ENCODE measurements at regions not wholly inside any gene's neighbourhood (a gene's known extent, or its start where the extent isn't known, plus 50 kb on each side); places are given as distances from the start of the nearest gene placed in this dataset.

DNA sequence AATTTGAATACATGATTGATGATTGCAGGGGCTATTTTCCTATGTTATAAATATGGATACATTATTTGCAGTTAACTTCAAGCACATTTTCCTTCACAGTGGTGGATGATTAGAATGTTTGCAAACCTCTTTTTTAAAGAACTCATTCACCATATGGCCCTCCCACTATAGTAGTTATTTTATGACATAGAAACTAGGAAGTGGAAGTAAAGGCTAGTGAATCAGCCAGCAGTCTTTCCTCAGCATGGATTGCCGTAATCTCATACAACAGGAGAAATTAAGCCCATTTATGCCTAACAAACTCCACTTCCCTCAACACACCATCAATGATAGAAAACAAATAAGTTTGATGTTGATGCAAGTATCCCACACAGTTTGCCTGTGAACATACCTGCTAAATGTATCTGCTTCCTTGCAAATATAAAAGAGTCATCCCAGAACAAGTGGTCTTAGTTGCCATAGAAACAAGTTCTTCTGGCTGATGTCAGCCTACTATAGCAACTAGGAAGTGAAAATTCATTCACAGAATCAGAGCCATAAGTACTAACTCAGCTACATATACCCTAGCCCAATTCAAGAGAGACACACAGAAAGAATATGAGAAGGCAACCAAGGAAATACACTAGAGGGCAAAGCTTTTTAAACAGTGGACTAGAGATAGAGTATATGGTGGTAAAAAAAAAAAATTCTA, 100.9 kb upstream of the RADX start:
- ChIA-PET POLR2A (interaction anchor here (0.7 kb wide), 1 partner anchor 16 kb away, joined by 3 read pairs; no protein-coding TSS in a partner anchor), CTCF (no interaction called here)
- H3K9me3 ChIP-seq (ENCODE audit: control insufficient read depth, insufficient read depth, low read depth, low read length), result no peaks in the 10 kb centered on the region
- DNase-seq (ENCODE audit: low read depth, low spot score) (no peak), ATAC-seq (no peak)
- no peaks in the 10 kb centered on the region for H3K36me3 ChIP-seq (ENCODE audit: control insufficient read depth, insufficient read depth, low read length)
- no peaks in the 10 kb centered on the region for H3K4me1 ChIP-seq (ENCODE audit: control insufficient read depth, insufficient read depth, low read length)
- H3K27ac ChIP-seq (ENCODE audit: low read length), result no peak overlapping the region
- in situ Hi-C loops (cut with HindIII; ENCODE audit: low pct_unique_long_range_greater_than_20kb, low sequenced_read_pairs) (no loop called here), intact Hi-C loops (cut with micrococcal nuclease; ENCODE audit: unreplicated experiment) (no loop called here)
- no peak for TF ChIP-seq SIN3A (IDR thresholded peaks at IDR 0.05; ENCODE audit: borderline replicate concordance, insufficient read depth, low read depth, low read length)
- no peak for TF ChIP-seq POLR2AphosphoS5 (IDR thresholded peaks at IDR 0.05; ENCODE audit: low read depth, low read length)
- no peak for TF ChIP-seq TCF7L2 (IDR thresholded peaks at IDR 0.05; ENCODE audit: low read depth, low read length)
- TF ChIP-seq, protein P1, sequence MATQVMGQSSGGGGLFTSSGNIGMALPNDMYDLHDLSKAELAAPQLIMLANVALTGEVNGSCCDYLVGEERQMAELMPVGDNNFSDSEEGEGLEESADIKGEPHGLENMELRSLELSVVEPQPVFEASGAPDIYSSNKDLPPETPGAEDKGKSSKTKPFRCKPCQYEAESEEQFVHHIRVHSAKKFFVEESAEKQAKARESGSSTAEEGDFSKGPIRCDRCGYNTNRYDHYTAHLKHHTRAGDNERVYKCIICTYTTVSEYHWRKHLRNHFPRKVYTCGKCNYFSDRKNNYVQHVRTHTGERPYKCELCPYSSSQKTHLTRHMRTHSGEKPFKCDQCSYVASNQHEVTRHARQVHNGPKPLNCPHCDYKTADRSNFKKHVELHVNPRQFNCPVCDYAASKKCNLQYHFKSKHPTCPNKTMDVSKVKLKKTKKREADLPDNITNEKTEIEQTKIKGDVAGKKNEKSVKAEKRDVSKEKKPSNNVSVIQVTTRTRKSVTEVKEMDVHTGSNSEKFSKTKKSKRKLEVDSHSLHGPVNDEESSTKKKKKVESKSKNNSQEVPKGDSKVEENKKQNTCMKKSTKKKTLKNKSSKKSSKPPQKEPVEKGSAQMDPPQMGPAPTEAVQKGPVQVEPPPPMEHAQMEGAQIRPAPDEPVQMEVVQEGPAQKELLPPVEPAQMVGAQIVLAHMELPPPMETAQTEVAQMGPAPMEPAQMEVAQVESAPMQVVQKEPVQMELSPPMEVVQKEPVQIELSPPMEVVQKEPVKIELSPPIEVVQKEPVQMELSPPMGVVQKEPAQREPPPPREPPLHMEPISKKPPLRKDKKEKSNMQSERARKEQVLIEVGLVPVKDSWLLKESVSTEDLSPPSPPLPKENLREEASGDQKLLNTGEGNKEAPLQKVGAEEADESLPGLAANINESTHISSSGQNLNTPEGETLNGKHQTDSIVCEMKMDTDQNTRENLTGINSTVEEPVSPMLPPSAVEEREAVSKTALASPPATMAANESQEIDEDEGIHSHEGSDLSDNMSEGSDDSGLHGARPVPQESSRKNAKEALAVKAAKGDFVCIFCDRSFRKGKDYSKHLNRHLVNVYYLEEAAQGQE (IDR thresholded peaks at IDR 0.05; ENCODE audit: insufficient read depth in 1 of 2, low read depth in 2 of 2, low read length in 1 of 2), result no peak
- TF ChIP-seq, protein P2, sequence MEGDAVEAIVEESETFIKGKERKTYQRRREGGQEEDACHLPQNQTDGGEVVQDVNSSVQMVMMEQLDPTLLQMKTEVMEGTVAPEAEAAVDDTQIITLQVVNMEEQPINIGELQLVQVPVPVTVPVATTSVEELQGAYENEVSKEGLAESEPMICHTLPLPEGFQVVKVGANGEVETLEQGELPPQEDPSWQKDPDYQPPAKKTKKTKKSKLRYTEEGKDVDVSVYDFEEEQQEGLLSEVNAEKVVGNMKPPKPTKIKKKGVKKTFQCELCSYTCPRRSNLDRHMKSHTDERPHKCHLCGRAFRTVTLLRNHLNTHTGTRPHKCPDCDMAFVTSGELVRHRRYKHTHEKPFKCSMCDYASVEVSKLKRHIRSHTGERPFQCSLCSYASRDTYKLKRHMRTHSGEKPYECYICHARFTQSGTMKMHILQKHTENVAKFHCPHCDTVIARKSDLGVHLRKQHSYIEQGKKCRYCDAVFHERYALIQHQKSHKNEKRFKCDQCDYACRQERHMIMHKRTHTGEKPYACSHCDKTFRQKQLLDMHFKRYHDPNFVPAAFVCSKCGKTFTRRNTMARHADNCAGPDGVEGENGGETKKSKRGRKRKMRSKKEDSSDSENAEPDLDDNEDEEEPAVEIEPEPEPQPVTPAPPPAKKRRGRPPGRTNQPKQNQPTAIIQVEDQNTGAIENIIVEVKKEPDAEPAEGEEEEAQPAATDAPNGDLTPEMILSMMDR (IDR thresholded peaks at IDR 0.05), result no peak
- H3K27me3 ChIP-seq (ENCODE audit: control insufficient read depth, insufficient read depth, low read length), result no peaks in the 10 kb centered on the region
- BruUV-seq (replicated peaks), result no TSS peak
- no peak overlapping the region for H3K4me3 ChIP-seq (ENCODE audit: low read depth in 2 of 2, low read length in 2 of 2)
